GM21515 (cell line): ENCODE measurements at regions not wholly inside any gene's neighbourhood (a gene's known extent, or its start where the extent isn't known, plus 50 kb on each side); places are given as distances from the start of the nearest gene placed in this dataset.

Source experiments
- ATAC-seq: cut with Tn5 transposase; IDR thresholded peaks from one replicate; pipeline ENCODE4 v1.9.1; 2021; ENCODE audit not compliant: unreplicated experiment

DNA sequence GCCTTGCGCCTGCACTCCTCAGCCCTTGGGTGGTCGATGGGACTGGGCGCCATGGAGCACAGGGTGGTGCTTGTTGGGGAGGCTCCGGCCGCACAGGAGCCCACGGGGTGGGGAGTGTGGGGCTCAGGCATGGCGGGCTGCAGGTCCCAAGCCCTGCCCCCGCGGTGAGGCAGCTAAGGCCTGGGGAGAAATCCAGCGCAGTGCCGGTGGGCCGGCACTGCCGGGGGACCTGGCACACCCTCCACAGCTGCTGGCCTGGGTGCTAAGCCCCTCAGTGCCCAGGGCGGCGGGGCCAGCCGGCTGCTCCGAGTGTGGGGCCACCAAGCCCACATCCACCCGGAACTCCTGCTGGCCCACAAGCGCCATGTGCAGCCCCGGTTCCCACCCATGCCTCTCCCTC, 358.8 kb upstream of the RIOK2 start:
- no peak for ATAC-seq

DNA sequence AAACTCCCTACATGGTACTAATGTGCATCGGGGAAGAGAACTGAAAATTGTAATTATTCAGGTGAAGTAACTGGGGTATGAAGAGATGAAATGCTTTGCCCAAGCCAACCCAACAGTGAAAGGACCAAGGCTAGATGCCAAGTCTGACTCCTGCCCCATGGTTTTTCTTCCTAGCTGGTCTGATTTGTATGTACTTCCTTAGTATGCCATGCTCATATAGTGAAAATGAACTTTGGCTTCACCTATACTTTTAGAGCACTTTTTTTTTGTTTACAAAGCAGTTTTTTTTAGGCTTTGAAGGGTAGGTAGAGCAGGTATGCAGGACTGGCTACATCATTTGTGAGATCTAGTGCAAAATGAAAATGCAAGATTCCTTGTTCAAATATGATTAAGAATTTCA, 359.4 kb upstream of the RIOK2 start:
- ATAC-seq: no peak

DNA sequence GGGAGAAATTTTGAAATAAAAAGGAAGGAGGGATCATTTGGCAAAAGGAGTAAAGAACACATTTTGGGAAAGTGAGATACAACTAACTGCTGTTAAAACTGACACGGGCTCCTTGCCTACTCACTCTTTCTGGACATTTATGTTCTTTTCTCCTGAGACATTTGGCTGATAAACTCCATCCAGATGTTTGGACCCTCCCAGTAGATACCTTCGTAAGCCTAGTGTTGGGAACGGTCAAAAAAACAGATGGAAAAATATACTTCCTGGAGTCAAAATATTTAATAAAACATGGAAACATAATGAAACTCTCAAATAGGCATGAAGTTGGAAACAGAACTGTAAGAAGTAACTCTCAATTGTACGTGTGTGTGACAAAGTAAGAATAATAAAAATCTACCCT, 360.1 kb upstream of the RIOK2 start:
- ATAC-seq: no peak

DNA sequence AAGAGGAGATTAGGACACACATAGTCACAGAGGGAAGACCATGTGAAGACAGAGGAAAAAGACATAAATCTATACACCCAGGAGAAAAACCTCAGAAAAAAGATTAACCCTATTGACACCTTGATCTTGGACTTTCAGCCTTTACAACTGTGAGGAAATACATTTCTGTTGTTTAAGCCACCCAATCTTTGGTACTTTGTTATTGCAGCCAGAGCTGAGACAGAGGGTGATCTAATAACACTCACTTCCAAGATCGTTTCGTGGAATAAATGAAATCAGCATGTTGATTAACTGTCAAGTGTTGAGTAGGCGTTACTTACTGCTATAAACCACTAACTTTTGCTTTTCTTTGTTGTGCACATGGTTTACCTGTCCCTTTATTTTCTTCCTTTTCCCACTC, 361.2 kb upstream of the RIOK2 start:
- no peak for ATAC-seq

DNA sequence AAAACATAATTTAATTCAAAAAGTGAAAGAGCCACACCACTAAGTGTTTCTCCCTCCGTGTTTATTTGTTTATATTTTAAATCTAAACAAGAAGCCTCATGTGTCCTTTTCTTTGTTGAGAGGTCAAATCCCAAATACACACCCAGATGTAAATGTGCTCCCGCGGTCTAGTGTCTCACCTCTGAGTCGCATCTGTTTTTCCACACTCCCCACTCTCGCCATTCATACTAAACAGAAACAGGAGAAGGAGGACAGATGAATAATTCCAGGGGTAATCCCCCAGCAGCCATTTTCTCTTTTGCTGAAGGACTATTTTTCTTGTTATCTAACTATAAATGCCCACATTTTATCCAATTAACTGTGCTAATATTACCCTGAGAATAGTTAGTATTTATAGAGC, 361.6 kb upstream of the RIOK2 start:
- ATAC-seq: no peak

DNA sequence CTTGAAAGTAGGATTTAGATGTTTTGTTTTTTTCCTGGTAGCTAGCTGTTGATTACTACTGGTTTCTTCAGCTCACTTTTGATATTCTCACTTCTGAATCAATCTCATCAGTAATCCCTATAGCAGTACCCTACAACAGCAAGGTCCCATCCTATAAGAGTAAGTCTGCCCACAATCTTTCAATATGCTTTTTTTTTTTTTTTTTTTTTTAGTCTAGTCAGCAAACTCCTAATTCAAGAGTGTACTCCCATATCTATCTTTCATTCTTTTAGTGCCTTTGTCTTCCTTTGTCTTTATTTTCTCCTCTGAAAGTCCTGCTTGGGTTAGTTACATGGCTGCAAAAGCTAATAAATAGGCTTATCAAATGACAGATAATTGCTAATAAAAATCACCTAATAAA, 362.4 kb upstream of the RIOK2 start:
- ATAC-seq: no peak

DNA sequence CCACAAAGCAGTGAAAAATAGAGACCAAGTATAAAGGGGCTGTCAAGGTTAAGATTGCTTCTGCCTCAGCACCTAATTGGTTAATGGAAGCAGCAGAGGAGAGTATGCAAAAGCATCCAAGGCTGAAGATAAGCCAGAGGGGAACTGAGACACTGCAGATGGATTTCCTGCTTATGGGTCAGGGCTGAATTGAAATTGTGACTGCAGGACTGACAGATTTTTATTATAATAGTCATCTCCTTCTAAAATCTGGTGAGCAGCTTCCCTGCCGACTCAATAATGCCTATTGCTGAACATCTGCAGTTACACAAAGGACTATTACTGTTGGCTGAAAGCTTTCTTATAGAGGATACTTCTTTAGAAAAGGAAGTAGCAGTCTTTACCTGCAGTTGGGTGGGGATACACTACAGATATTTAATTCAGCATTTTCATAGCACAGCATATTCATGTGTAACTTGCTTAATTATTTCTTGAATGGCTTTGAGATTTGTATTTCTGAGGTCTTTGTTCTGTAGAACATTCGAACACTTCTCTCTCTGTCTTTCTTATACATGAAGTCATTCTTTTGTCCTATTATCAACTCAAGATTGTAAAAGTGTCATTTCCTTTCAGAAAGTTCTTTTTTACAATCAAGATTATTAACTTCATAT, 363.0 kb upstream of the RIOK2 start:
- ATAC-seq: no peak

DNA sequence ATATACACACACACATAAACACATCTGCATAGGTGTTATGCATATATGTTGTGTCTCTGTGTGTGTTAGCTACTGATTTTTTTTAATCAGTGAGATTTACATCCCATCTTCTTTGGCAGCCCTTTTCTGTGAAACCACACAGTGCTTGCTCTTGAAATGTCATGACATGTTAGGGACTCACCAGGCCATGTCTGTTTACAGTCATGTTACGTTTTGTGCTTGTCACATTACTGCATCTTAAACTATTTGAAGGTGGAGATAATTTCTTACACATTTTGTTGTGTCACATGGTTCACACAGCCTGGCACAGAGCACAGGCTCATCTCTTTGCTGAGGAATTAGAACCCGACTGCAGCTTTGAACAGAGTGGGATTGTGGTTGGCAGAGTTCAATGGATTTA, 364.4 kb upstream of the RIOK2 start:
- no peak for ATAC-seq

DNA sequence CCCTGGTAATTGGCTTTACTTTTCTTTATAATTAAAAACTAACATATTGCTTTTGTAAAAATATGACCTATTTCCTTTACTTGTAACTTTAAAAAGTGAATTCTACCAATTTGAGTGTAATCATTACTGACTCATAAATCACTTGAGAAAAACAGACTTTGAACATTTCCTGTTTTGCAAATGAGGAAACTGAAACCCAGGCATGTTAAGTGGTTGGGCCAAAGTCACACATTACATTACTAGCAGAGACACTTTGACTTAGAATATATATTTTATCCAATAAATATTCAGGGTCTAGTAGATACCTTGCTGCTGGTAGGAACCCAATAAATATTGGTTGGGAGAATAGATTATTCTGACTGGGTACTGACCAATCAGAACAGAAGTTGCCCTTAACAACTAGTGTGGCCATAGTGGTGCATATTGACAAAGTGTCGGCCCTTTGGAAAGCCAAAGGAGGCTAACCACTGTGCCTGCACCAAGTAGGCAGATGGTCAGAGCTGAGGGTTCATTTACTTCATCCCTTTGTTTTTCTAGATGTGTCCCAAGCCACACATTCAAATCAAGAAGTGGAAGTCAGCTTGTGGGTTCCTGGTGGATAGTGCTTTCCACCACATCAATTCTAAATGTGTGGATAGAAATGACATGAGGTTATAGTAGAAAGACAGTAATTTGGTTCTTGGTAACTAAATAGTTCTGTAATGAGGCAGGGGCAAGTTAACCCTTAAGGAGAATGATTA, 365.1 kb upstream of the RIOK2 start:
- ATAC-seq: peak; percentile 77

DNA sequence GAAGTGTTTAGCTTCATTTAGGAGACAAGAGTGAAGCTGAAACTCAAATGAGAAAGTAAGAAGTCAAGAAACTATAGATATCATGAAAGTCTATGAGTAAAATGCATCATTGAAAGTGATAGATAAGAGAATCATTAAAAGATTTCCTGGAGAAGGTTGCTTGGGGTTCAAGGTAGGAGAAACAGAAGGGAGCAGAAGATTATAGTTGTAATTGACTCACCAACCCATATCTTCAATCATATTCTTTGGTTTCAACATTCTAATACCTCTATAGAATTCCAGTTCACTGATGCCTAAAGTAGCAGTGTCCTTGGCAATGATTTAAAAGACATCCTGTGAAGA, 365.7 kb upstream of the RIOK2 start:
- no peak for ATAC-seq

DNA sequence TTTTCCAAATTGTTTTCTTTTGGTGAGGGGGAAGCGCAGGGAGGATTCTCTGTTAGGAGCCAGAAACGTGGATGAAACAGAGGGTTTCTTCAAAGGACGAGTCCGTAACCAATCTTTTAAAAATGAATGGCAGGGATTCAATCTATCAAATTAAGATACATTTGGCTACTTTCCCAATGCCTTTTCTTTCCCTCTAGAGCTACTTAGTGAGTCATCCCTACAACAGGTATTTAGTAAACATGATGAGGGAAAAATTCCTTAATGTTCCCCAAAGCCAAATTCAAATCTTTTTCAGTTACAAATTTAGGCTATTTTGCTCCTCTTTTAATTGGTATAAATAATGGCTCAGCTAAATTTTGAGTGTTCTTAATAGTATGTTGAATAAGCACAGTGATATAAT, 366.4 kb upstream of the RIOK2 start:
- ATAC-seq: no peak

DNA sequence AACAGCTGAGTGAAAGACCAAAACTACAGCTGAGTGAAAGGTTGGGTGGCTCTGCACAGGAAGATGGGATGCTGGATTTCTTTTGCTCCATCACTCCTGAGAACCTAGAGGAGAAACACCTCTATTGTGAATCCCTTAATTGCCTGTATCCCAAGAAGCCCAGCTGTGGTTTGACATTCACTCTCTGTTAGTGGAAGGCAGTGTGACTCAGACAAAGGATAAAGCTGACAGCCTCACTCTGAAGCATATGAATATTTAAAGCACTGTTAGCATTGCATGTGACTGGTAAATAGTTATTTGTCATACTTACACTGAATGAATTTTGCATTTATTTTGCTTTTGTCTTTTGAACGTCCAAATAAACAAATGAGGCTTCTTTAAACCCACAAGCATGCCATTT, 367.1 kb upstream of the RIOK2 start:
- ATAC-seq: no peak

DNA sequence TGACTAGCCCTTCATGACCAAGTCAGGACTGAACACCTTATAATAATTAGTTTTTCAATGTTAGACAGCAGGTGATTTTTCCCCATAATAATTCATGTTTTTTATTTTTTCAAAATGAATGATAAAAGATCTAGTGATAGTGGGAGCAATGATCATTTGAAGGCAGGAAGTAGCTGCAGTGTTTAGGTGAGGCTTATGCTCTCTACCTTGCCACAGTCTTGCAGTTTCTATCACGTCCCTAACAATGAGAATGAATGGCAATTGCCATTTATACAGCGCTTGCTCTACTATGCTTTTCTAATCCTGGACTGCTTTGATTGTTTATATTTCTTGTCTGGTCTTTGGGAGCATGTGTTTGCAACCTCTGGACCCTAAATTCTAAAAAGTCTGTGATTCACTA, 367.8 kb upstream of the RIOK2 start:
- ATAC-seq: no peak

DNA sequence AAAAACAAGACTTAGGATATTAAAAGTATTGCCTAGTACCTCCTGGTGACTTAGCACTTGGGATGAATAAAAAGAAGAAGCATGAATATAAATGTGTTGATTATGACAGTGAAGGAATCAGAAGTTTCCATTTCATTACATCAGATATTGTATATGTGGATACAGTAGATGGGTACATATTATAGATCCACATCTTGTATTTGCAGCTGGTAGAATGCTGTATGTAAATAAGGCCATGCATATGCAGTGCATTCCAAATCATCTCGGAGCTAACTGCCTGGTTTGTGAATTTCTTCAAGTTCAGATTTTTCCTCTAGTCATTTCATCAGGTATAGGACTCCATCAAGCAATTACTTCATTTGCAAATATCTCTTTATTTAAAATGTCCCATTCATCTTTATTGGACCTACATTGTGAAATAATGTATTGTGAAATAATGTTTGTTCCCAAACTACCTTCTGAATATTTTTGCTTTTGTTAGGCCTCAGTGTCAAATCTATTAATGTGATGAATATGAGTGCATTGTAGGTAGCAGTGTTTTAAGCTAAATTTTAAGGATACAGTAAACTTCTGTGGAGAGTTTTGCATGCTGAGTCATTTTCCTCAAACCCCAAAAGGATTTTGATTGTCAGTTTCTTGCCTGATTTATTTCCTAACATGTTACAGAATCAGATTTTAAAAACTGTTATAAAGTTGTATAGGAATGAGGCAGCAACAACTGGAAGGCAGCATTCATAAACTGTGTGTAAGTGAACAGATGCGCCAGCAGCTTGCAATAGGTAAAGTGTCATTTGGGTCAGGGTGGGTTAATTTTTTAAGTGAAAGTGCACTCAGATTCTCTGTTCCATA, 370.8 kb upstream of the RIOK2 start:
- no peak for ATAC-seq

DNA sequence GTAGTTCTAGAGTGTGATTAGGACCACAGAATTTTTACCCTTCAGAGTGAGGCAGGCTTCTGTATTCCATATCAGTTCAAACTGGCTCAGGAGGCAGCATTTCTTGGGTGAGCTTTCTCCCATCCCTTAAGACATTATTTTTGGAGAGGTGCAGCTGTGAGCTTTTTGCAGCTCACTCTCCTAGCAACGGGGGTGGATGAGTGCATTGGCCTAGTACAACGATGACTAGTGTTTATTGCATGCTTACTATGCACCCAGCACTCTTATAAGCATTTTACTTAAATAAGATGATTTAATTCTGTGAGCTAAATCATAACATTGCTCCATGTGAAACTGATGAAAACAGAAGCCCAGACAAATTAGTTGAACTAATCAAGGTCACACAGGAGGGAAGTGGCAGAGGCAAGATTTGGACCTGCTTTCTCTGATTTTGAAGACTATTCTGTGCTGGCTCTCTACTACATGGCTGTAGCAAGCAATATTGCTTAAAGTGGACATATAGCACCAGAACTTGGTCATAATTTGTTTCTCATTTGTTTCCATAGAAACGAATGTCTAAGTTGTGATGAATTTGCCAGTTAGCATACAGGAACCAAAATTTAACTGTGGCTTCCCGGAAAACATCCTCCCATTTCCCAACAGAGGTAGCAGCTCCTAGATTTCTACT, 372.1 kb upstream of the RIOK2 start:
- no peak for ATAC-seq

DNA sequence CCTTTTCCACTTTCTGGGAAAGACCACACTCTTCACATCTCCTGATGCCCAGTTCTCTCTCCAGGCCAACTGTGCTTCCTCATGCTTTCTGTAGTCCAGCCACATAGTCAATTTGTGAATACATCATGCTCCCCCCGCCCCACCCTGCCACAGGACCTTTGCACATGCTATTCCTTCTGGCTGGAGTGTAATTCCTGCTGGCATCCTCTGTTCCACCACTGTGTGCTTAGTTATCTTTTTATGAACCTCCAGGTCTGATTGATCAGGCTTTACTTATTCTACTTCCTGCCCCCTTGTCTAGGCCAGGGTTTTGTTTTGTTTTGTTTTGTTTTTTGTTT, 372.6 kb upstream of the RIOK2 start:
- no peak for ATAC-seq

DNA sequence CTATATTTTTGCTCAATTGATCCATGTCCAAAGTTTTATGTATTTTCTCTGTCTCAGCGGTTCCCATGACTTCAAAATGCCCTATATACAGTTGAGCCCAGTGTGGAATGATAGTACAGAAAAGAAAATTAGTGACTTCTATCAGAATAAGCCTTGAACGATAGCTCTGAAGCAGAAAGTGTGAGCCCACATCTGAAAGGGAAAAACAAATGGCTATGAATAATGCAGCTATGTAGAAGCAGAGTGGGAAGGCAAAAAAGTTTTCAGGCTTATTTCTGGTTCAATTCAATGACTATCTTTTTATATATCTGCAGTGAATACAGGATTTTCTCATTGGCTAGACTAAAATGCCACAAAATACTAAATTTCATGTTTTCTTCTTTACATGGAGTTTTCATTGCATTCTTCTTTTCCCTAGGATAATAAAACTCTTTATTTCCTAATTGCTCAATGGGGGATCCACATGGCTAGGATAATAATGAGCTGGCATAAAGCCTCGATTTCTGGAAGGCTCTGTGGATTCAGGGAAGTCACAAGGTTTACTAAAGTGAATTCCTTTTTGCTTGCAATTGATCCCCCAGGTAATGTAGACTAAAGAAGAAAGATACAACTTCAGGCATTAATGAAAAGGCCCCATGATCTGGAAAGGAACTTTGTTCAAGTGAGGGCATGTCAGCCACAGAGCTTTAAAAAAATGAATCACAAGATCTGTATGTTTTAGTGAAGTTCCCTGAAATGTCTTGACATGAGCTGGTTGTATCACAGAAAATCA, 377.0 kb upstream of the RIOK2 start:
- ATAC-seq: no peak

DNA sequence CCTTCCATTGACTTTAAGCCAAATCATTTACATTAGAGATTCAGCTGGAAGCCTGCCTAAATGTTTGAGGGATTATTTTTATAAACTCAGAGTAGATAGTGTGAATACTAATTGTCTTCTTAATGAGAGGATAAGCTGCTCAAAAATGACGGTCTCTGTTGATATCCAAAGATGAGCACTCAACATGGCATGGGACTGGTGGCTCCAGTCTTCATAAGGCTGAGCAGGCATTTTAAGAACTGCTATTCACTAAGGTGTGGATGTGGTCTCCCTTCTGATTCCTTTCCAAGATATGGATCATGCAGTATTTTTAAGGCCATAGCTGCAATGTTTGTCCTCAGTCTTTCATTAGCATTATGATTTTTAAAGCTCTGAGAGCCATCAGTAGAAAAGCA, 377.5 kb upstream of the RIOK2 start:
- no peak for ATAC-seq

DNA sequence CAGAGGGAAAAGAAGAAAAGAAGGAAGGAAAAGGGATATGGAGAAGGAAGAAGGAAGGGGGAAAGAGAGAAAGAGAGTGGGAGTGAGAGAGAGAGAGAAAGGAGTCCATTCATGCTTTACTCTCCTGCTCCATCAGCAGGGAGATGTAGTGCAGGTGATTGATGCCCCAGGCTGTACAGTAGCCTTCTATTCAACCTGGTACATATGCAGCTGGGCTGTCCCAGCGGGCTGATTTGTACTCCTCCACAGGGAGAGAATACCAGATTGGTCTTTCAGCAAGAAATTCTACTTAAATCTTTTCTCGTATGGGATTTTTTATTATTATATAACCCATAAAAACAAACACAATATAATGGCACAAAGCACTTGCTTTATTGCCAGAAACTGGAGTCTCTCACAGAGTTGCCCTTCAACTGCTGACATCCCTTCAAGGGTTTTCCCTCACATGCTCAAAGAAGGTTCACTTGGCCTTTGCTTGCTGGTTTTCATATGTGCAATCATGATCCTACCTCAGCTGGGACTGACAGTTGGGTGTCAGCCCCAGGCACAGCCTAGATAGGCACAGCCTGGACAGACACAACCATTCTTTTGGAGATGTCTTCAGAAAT, 380.1 kb upstream of the RIOK2 start:
- no peak for ATAC-seq

DNA sequence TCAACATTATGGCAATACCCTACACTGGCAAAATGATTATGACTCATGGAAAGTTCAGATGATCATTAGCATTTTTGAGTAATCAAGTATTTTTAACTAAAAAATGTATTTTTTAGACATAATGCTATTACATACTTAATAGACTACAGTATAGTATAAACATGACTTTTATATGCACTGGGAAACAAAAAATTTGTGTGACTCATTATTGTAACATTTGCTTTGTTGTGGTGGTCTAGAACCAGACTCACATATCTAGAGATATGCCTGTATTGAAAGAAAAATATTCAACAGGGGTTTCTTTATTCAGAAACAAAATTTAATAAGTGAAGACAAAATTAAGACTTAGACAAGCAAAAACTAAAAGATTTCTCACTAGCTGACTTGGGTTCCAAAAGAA, 385.3 kb upstream of the RIOK2 start:
- no peak for ATAC-seq

DNA sequence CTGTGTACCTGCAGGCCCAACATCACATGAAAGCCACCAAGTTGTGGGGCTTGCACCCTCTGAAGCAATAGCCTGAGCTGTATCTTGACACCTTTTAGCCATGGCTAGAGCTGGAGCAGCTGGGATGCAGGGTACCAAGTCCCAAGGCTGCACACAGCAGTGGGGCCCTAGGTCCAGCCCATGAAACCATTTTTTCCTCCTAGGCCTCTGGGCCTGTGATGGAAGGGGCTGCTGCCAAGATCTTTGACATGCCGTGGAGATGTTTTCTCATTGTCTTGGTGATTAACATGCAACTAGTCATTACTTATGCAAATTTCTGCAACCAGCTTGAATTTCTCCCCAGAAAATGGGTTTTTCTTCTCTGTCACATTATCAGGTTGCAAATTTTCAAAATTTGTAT, 387.2 kb upstream of the RIOK2 start:
- ATAC-seq: no peak
